DMS53 treated with DMSO at 0.1 percent for 48 hours (cell line): ENCODE measurements at regions not wholly inside any gene's neighbourhood (a gene's known extent, or its start where the extent isn't known, plus 50 kb on each side); places are given as distances from the start of the nearest gene placed in this dataset.

ENCODE experiments used
- DNase-seq: peaks from one replicate; lab custom pipeline; 2025; ENCODE audit not compliant: unreplicated experiment; lab: John Stamatoyannopoulos, UW

GRCh38 chr15:23514484-23514883, 51.0 kb upstream of the MKRN3 start:
- DNase-seq = no peak

DNA sequence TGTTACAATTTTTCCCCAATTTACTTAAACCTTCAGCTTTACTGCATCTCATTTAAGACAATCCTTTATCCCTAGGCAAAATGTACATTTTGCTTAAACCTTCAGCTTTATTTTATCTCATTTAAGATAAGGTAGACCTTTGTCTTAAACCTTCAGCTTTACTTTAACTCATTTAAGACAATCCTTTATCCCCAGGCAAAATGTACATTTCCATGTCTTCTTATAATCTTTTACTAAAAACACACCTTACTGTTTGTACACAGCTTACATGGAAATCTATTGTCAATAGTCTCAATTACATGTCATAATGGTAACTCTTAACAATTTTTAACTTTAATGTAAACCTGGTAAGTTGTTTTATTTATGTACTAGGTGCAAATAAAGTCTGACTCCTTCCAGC, 58.7 kb upstream of the MKRN3 start:
- DNase-seq = no peak

- DNase-seq = no peak
These were observed 56.9 kb upstream of the GOLGA6L2 start for GRCh38 chr15:23503980-23504379.

DNA sequence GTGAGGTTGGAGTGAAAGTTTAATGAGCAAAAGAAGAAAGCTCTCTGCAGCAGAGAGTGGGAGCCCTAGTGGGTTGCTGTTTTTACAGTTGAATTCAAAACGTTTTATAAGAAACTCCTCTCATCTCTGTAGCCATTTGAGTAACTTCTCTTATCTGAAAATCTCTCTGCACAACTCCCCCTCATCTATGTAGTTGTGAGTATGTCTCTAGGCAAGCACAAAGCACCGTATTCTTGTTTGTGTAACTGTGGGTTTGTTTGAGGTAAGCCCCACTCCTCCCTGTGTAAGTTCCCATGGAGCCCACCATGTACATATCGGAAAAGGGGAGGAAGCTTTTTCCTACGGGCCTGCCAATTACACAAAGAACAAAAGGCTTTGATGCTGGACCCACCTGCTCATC, 56.5 kb upstream of the GOLGA6L2 start:
- DNase-seq = no peak

DNA sequence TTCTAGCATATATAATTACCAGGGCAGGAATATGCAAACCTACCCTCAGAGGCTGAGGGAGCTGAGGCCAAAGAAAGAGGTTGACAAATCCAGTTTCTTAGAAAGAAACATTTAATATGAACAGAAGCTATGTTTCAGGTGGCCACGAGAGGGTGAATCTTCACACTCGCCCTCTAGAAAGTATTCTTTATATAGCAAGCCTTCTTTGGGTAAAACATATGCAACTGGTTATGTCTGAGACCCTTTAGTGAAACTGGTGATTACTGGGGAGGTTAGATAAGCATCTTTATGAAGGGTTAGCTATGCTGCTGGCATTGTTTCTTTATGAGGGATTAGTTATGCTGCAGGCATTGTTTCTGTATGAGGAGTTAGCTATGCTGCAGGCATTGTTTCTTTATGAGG, 50.7 kb upstream of the GOLGA6L2 start:
- peak; percentile 8 for DNase-seq
